ENCODE measurements at regions not wholly inside any gene's neighbourhood (a gene's known extent, or its start where the extent isn't known, plus 50 kb on each side); places are given as distances from the start of the nearest gene placed in this dataset.

DNA sequence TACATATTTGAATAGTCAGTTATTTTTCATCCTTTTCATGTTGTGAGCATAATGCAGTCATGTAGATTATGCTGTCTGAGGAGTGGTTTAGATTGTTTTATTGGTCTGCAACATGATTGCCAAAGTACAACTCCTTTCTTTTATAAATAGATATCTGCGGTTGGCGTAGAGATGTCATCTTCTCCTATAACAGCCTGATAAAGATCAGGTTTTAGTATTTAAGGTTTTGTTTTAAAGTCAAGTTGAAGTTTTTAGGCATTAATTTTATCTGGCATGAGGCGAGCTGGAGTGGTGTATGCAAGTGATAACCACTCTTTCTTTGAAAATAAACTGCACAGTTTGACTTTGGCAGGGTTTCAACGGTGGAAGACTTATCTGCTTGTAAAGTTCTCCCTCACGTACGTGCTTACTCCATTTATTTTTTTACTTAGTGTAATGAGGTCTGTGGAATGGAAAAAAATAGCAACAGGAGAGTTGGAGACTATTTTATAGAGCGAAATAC is 126.3 kb downstream of the FBXO8 start:
- TF ChIP-seq, protein P1, sequence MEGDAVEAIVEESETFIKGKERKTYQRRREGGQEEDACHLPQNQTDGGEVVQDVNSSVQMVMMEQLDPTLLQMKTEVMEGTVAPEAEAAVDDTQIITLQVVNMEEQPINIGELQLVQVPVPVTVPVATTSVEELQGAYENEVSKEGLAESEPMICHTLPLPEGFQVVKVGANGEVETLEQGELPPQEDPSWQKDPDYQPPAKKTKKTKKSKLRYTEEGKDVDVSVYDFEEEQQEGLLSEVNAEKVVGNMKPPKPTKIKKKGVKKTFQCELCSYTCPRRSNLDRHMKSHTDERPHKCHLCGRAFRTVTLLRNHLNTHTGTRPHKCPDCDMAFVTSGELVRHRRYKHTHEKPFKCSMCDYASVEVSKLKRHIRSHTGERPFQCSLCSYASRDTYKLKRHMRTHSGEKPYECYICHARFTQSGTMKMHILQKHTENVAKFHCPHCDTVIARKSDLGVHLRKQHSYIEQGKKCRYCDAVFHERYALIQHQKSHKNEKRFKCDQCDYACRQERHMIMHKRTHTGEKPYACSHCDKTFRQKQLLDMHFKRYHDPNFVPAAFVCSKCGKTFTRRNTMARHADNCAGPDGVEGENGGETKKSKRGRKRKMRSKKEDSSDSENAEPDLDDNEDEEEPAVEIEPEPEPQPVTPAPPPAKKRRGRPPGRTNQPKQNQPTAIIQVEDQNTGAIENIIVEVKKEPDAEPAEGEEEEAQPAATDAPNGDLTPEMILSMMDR (conservative IDR thresholded peaks at IDR 0.05; ENCODE audit: low read depth, low read length) = no peak
- TF ChIP-seq EZH2 (IDR thresholded peaks at IDR 0.05; ENCODE audit: low read length, unreplicated experiment) = no peak
- TF ChIP-seq EZH2phosphoT487 (IDR thresholded peaks at IDR 0.05; ENCODE audit: borderline replicate concordance, low read length) = no peak

Data from PC-3 (cell line).